Keratinocyte (primary cell): ENCODE measurements at regions not wholly inside any gene's neighbourhood (a gene's known extent, or its start where the extent isn't known, plus 50 kb on each side); places are given as distances from the start of the nearest gene placed in this dataset.

ENCODE experiments used
- DNase-seq: peaks from one replicate; pipeline ENCODE4 v3.0.0-alpha.2; 2011; ENCODE audit warnings: low read depth, missing footprints, low spot score
- FAIRE-seq: peaks from 2 replicates; lab custom pipeline; 2011; peaks lifted over from hg19 to GRCh38; lab: Jason Lieb, UNC
- H2AFZ ChIP-seq: 2 replicates; pipeline ENCODE4 v1.6.0; 2012; ENCODE audit warnings: low read length, control low read depth, inconsistent platforms; ENCODE audit not compliant: control insufficient read depth
- H3K27ac ChIP-seq: 2 replicates; pipeline ENCODE4 v1.5.1; 2011; ENCODE audit warnings: low read length; ENCODE audit not compliant: control insufficient read depth, insufficient read depth
- H3K27me3 ChIP-seq: 3 replicates; pipeline ENCODE4 v1.6.0; 2011; ENCODE audit warnings: low read length; ENCODE audit not compliant: control insufficient read depth, insufficient read depth; ENCODE audit errors: extremely low read depth
- H3K36me3 ChIP-seq, 2 experiments: 2 replicates in 1 of 2; 3 replicates in 1 of 2; pipeline ENCODE4 v1.5.1; 2011; ENCODE audit warnings: low read length in 2 of 2, mild to moderate bottlenecking in 1 of 2; ENCODE audit not compliant: control insufficient read depth in 2 of 2, insufficient read depth in 2 of 2; ENCODE audit errors: extremely low read depth in 1 of 2
- H3K4me1 ChIP-seq: 3 replicates; pipeline ENCODE4 v1.5.1; 2011; ENCODE audit warnings: low read length; ENCODE audit not compliant: control insufficient read depth, insufficient read depth; ENCODE audit errors: extremely low read depth
- H3K4me2 ChIP-seq: 3 replicates; pipeline ENCODE4 v1.6.0; 2011; ENCODE audit warnings: low read depth, low read length; ENCODE audit not compliant: control insufficient read depth, insufficient read depth; ENCODE audit errors: extremely low read depth
- H3K4me3 ChIP-seq, 3 experiments: fragments of 200-600 bp in 1 of 3; sonication (generic) in 1 of 3; 2 replicates in 2 of 3; 3 replicates in 1 of 3; pipeline ENCODE4 v1.5.1; 2011 to 2016; ENCODE audit warnings: low read length in 3 of 3, mild to moderate bottlenecking in 3 of 3, control low read depth in 2 of 3, inconsistent platforms in 1 of 3, low read depth in 1 of 3, mixed read lengths in 1 of 3, mixed run types in 1 of 3, moderate library complexity in 1 of 3; ENCODE audit not compliant: control insufficient read depth in 2 of 3, insufficient read depth in 2 of 3; ENCODE audit errors: extremely low read depth in 1 of 3
- H3K79me2 ChIP-seq: 2 replicates; pipeline ENCODE4 v1.6.0; 2012; ENCODE audit warnings: low read length; ENCODE audit not compliant: control insufficient read depth, insufficient read depth
- H3K9ac ChIP-seq: 3 replicates; pipeline ENCODE4 v1.6.0; 2011; ENCODE audit warnings: low read length; ENCODE audit not compliant: control insufficient read depth, insufficient read depth; ENCODE audit errors: extremely low read depth
- H3K9me1 ChIP-seq: 3 replicates; pipeline ENCODE4 v1.6.0; 2011; ENCODE audit warnings: low read length; ENCODE audit not compliant: control insufficient read depth, insufficient read depth; ENCODE audit errors: extremely low read depth
- H3K9me3 ChIP-seq: 2 replicates; pipeline ENCODE4 v1.5.1; 2012; ENCODE audit warnings: low read depth, low read length; ENCODE audit not compliant: control insufficient read depth
- H4K20me1 ChIP-seq: 3 replicates; pipeline ENCODE4 v1.6.0; 2011; ENCODE audit warnings: low read length; ENCODE audit not compliant: control insufficient read depth, insufficient read depth; ENCODE audit errors: extremely low read depth
- CTCF ChIP-seq, 3 experiments: IDR thresholded peaks in 1 of 3; conservative IDR thresholded peaks in 1 of 3; optimal IDR thresholded peaks in 1 of 3; 2 replicates in 2 of 3; 3 replicates in 1 of 3; pipeline versions ENCODE3 to v1.5.1; 2011; ENCODE audit warnings: low read length in 3 of 3, mild to moderate bottlenecking in 3 of 3, moderate library complexity in 2 of 3, control low read depth in 1 of 3, inconsistent platforms in 1 of 3; ENCODE audit not compliant: insufficient read depth in 2 of 3; ENCODE audit errors: extremely low read depth in 1 of 3
- EZH2 ChIP-seq: IDR thresholded peaks from one replicate; pipeline ENCODE4 v1.6.1; 2012; ENCODE audit warnings: inconsistent platforms, mild to moderate bottlenecking, low read length, moderate library complexity
- dilution Hi-C: fragments of 300-500 bp; cut with MboI; formaldehyde crosslinking; loops from one replicate; pipeline ENCODE4 v1.7.0; 2020; ENCODE audit warnings: low sequenced_read_pairs; ENCODE audit not compliant: extremely low pct_ligation_motif_present

- dilution Hi-C loops, result no loop called here
- TF ChIP-seq CTCF (optimal IDR thresholded peaks at IDR 0.05 in 1 of 3, IDR thresholded peaks at IDR 0.05 in 1 of 3, conservative IDR thresholded peaks at IDR 0.05 in 1 of 3; ENCODE audit: extremely low read depth in 1 of 3, insufficient read depth in 2 of 3, low read length in 3 of 3), result no peak
- TF ChIP-seq EZH2, result no peak
- FAIRE-seq, result no peak
These were observed 122.6 kb downstream of the BOD1 start for GRCh38 chr5:173493846-173494245.

GRCh38 chr5:173493040-173493439 is 123.4 kb downstream of the BOD1 start:
- no peak for DNase-seq
- no peaks in the 10 kb centered on the region for H3K9me1 ChIP-seq
- H4K20me1 ChIP-seq, result no peaks in the 10 kb centered on the region
- no peaks in the 10 kb centered on the region for H3K9me3 ChIP-seq
- no peaks in the 10 kb centered on the region for H3K4me1 ChIP-seq
- H3K27me3 ChIP-seq, result peaks cover 4% of the 10 kb centered on the region
- no peak overlapping the region for H3K4me3 ChIP-seq
- no peak overlapping the region for H3K4me2 ChIP-seq
- no peak overlapping the region for H3K9ac ChIP-seq
- H3K36me3 ChIP-seq, result no peaks in the 10 kb centered on the region
- no peak for TF ChIP-seq EZH2
- no peak for TF ChIP-seq CTCF (optimal IDR thresholded peaks at IDR 0.05 in 1 of 3, IDR thresholded peaks at IDR 0.05 in 1 of 3, conservative IDR thresholded peaks at IDR 0.05 in 1 of 3; ENCODE audit: extremely low read depth in 1 of 3, insufficient read depth in 2 of 3, low read length in 3 of 3)
- dilution Hi-C loops, result no loop called here
- H3K79me2 ChIP-seq, result no peaks in the 10 kb centered on the region
- no peak overlapping the region for H2AFZ ChIP-seq
- no peak overlapping the region for H3K27ac ChIP-seq
- no peak for FAIRE-seq

More at GRCh38 chr5:173493846-173494245, 122.6 kb downstream of the BOD1 start:
- Histone ChIP-seq H3K36me3 (no peaks in the 10 kb centered on the region), H3K4me1 (no peaks in the 10 kb centered on the region), H3K27me3 (peaks cover 4% of the 10 kb centered on the region), H4K20me1 (no peaks in the 10 kb centered on the region), H3K79me2 (no peaks in the 10 kb centered on the region), H3K4me2 (no peak overlapping the region), H3K9me3 (no peaks in the 10 kb centered on the region), H3K27ac (no peak overlapping the region), H3K4me3 (no peak overlapping the region), H3K9me1 (no peaks in the 10 kb centered on the region), H3K9ac (no peak overlapping the region), H2AFZ (no peak overlapping the region)
- no peak for DNase-seq
